ENCODE measurements at regions not wholly inside any gene's neighbourhood (a gene's known extent, or its start where the extent isn't known, plus 50 kb on each side); places are given as distances from the start of the nearest gene placed in this dataset.

DNA sequence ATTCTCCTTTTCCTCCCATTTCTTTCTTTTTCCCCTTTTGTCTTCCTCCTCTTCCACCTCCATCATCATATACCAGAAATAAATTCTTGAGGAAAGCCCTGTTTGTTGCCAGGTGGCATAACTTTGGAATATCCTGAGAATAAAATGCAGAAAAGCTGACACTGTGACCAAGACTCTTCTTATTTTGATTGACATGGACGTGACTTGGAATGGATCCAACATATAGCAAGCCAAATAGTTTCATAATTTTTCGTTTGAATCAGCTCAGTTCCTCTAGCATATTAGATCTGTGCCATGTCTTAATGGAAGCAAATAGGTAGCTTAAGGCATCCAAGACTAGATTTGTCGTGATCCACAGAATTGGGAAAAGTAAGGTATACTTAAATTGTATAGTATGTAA, 354.7 kb upstream of the FIGN start:
- intact Hi-C loops (cut with DNase I; ENCODE audit: low total_unique reads), result no loop called here
- TF ChIP-seq, protein P1, sequence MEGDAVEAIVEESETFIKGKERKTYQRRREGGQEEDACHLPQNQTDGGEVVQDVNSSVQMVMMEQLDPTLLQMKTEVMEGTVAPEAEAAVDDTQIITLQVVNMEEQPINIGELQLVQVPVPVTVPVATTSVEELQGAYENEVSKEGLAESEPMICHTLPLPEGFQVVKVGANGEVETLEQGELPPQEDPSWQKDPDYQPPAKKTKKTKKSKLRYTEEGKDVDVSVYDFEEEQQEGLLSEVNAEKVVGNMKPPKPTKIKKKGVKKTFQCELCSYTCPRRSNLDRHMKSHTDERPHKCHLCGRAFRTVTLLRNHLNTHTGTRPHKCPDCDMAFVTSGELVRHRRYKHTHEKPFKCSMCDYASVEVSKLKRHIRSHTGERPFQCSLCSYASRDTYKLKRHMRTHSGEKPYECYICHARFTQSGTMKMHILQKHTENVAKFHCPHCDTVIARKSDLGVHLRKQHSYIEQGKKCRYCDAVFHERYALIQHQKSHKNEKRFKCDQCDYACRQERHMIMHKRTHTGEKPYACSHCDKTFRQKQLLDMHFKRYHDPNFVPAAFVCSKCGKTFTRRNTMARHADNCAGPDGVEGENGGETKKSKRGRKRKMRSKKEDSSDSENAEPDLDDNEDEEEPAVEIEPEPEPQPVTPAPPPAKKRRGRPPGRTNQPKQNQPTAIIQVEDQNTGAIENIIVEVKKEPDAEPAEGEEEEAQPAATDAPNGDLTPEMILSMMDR (IDR thresholded peaks at IDR 0.05), result no peak
- no peak for TF ChIP-seq POLR2A (IDR thresholded peaks at IDR 0.05)
- H3K4me1 ChIP-seq, result no peaks in the 10 kb centered on the region
- no peaks in the 10 kb centered on the region for H3K27me3 ChIP-seq
- H3K27ac ChIP-seq, result no peak overlapping the region
- DNase-seq, result no peak
- H3K4me3 ChIP-seq, result no peak overlapping the region
- H3K36me3 ChIP-seq, result no peaks in the 10 kb centered on the region
- no peaks in the 10 kb centered on the region for H3K9me3 ChIP-seq

DNA sequence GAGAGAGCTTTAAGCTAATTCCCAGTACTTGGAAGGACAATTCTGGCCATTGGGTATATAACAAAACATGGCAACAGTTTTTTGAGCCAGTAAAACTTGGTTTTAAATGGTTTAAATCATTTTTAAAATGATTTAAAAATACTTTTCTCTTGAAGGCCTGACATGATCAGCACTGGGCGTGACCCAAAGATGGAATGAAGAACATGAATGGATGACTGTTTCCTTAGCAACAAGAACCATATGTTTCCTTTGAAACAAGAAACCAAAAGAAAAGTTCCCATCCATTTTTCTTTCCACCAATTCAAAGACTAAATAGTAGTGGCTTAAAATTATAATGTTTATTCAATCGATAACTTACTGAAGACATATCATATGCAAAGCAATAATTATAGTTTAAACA, 348.3 kb upstream of the FIGN start:
- no peak for TF ChIP-seq POLR2A (IDR thresholded peaks at IDR 0.05)
- TF ChIP-seq, protein P1 (IDR thresholded peaks at IDR 0.05), result no peak
- Histone ChIP-seq H3K4me1 (no peaks in the 10 kb centered on the region), H3K9me3 (no peaks in the 10 kb centered on the region), H3K36me3 (no peaks in the 10 kb centered on the region), H3K4me3 (no peak overlapping the region), H3K27me3 (no peaks in the 10 kb centered on the region), H3K27ac (no peak overlapping the region)
- intact Hi-C loops (cut with DNase I; ENCODE audit: low total_unique reads), result no loop called here
- DNase-seq, result no peak

GRCh38 chr2:164080486-164080885, 344.7 kb upstream of the FIGN start:
- no peak for DNase-seq

GRCh38 chr2:164079258-164079657, 343.4 kb upstream of the FIGN start:
- no peak for DNase-seq
- TF ChIP-seq, protein P1 (IDR thresholded peaks at IDR 0.05), result no peak
- no peak for TF ChIP-seq POLR2A (IDR thresholded peaks at IDR 0.05)
- no peak overlapping the region for H3K27ac ChIP-seq
- no peaks in the 10 kb centered on the region for H3K9me3 ChIP-seq
- no peaks in the 10 kb centered on the region for H3K36me3 ChIP-seq
- intact Hi-C loops (cut with DNase I; ENCODE audit: low total_unique reads), result no loop called here
- H3K4me1 ChIP-seq, result no peaks in the 10 kb centered on the region
- H3K4me3 ChIP-seq, result no peak overlapping the region
- no peaks in the 10 kb centered on the region for H3K27me3 ChIP-seq

More at GRCh38 chr2:164080486-164080885, 344.7 kb upstream of the FIGN start:
- Histone ChIP-seq H3K27ac (no peak overlapping the region), H3K27me3 (no peaks in the 10 kb centered on the region), H3K4me1 (no peaks in the 10 kb centered on the region), H3K4me3 (no peak overlapping the region), H3K9me3 (no peaks in the 10 kb centered on the region), H3K36me3 (no peaks in the 10 kb centered on the region)
- intact Hi-C loops (cut with DNase I; ENCODE audit: low total_unique reads), result no loop called here
- no peak for TF ChIP-seq POLR2A (IDR thresholded peaks at IDR 0.05)
- TF ChIP-seq, protein P1 (IDR thresholded peaks at IDR 0.05), result no peak

DNA sequence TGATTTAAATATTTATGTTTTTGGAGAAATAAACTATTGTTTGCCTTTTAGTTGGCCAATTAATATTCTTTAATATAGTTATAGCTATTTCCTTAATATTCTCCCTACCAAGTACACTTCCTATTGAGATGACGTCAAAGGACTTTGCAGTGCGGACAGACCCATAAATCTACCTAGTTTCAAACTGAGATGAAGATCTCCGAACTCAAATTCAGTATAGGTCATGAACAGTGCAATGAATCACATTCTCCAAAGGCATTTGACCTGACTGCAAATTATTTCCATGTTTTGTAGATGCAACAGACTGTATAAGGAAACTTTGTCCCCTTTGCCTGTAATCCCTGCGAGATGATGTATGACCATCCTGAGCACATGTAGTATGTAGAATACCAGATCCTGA, 342.6 kb upstream of the FIGN start:
- no peak overlapping the region for H3K4me3 ChIP-seq
- DNase-seq, result no peak
- no peak for TF ChIP-seq POLR2A (IDR thresholded peaks at IDR 0.05)
- TF ChIP-seq, protein P1 (IDR thresholded peaks at IDR 0.05), result no peak
- H3K27me3 ChIP-seq, result no peaks in the 10 kb centered on the region
- no peaks in the 10 kb centered on the region for H3K9me3 ChIP-seq
- no peak overlapping the region for H3K27ac ChIP-seq
- H3K4me1 ChIP-seq, result no peaks in the 10 kb centered on the region
- no peaks in the 10 kb centered on the region for H3K36me3 ChIP-seq
- intact Hi-C loops (cut with DNase I; ENCODE audit: low total_unique reads), result no loop called here
